Small intestine (tissue), 7 donors: ENCODE measurements at regions not wholly inside any gene's neighbourhood (a gene's known extent, or its start where the extent isn't known, plus 50 kb on each side); places are given as distances from the start of the nearest gene placed in this dataset.

Experiments used
- DNase-seq, 2 donors: peaks; one replicate each; pipeline versions ENCODE4 v3.0.0 to v3.0.0-alpha.2; 2013
- FAIRE-seq: peaks from 2 replicates; lab custom pipeline; 2012; peaks lifted over from hg19 to GRCh38; lab: Jason Lieb, UNC
- H3K27ac ChIP-seq, 3 donors: one replicate each; pipeline ENCODE4 v1.5.1; 2013; ENCODE audit warnings: low read length in 2 of 3, mild to moderate bottlenecking in 2 of 3, control low read depth in 1 of 3, inconsistent platforms in 1 of 3, low read depth in 1 of 3, moderate library complexity in 1 of 3
- H3K27me3 ChIP-seq, 3 donors: one replicate each; pipeline ENCODE4 v1.6.1; 2013; ENCODE audit warnings: low read length in 3 of 3, inconsistent platforms in 1 of 3; ENCODE audit not compliant: control insufficient read depth in 3 of 3, insufficient read depth in 3 of 3
- H3K36me3 ChIP-seq, 3 donors: one replicate each; pipeline ENCODE4 v1.6.1; 2013; ENCODE audit warnings: low read length in 3 of 3, inconsistent platforms in 1 of 3, low read depth in 1 of 3, mild to moderate bottlenecking in 1 of 3, moderate library complexity in 1 of 3; ENCODE audit not compliant: control insufficient read depth in 3 of 3, insufficient read depth in 2 of 3
- H3K4me1 ChIP-seq, 3 donors: one replicate each; pipeline ENCODE4 v1.6.1; 2013; ENCODE audit warnings: low read length in 2 of 3, inconsistent platforms in 1 of 3, low read depth in 1 of 3, mild to moderate bottlenecking in 1 of 3, moderate library complexity in 1 of 3; ENCODE audit not compliant: control insufficient read depth in 3 of 3, insufficient read depth in 2 of 3
- H3K4me3 ChIP-seq, 3 donors: one replicate each; pipeline ENCODE4 v1.5.1; 2013; ENCODE audit warnings: low read length in 3 of 3, control low read depth in 1 of 3, inconsistent platforms in 1 of 3, low read depth in 1 of 3, mild to moderate bottlenecking in 1 of 3, moderate library complexity in 1 of 3
- H3K9me3 ChIP-seq, 2 donors: one replicate each; pipeline ENCODE4 v1.6.1; 2013; ENCODE audit warnings: low read depth in 1 of 2, low read length in 1 of 2; ENCODE audit not compliant: control insufficient read depth in 2 of 2, insufficient read depth in 1 of 2
- WGBS, 3 donors: extraction: QIAGEN DNeasy Blood & Tissue Kit; methylation state at CpG; one replicate each; pipeline ENCODE4 v1.1.7; 2013; 5-methylcytosine and 5-hydroxymethylcytosine counted together
- donor health status: healthy with polysubstance abuse.
- donor health status: control.
- donor health status: control.
- donor health status: Bipolar disorder and iron deficiency.
- donor health status: healthy.

GRCh38 chr13:44756276-44756810 lies 180.2 kb upstream of the TSC22D1 start:
- no peak for FAIRE-seq
- H3K27ac ChIP-seq = peak overlapping the region; percentile 8 to 34 (median 19)
- peak; percentile 71 to 85 for DNase-seq

DNA sequence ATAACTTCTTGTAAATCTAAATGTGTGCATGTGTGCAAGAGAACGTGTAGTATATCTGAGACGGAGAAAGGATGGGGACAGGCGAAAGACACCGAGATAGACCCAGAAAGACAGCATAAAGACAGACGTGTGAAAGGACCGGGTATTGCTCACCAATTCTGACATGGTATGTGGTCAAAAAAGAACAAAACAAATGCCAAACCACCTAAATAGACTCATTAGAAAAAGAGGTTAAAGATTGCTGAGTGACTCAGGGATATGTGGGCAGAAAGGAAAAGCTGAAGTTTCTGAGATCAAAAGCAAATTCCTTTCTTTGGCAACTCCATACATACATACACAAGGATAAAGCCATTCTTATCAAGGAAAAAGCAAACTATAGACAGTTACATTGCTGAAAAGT lies 179.7 kb upstream of the TSC22D1 start:
- Histone ChIP-seq H3K36me3 (no peaks in the 10 kb centered on the region), H3K27me3 (no peaks in the 10 kb centered on the region), H3K27ac (peak overlapping the region; percentile 8 to 34 (median 19)), H3K4me3 (no peak overlapping the region), H3K4me1 (peaks cover 10 to 77% (median 11%) of the 10 kb centered on the region in 3 donors), H3K9me3 (no peaks in the 10 kb centered on the region)
- DNase-seq (no peak), FAIRE-seq (no peak)
- 64 to 80% (median 71%) methylated on average over 6 of the region's 6 CpGs for WGBS, 3 donors

More at GRCh38 chr13:44756276-44756810, 180.2 kb upstream of the TSC22D1 start:
- Histone ChIP-seq H3K27me3 (no peaks in the 10 kb centered on the region), H3K9me3 (no peaks in the 10 kb centered on the region), H3K36me3 (no peaks in the 10 kb centered on the region), H3K4me3 (no peak overlapping the region), H3K4me1 (peaks cover 10 to 73% (median 11%) of the 10 kb centered on the region in 3 donors)
- WGBS, 3 donors = 17 to 48% (median 37%) methylated on average over 4 of the region's 4 CpGs

DNA sequence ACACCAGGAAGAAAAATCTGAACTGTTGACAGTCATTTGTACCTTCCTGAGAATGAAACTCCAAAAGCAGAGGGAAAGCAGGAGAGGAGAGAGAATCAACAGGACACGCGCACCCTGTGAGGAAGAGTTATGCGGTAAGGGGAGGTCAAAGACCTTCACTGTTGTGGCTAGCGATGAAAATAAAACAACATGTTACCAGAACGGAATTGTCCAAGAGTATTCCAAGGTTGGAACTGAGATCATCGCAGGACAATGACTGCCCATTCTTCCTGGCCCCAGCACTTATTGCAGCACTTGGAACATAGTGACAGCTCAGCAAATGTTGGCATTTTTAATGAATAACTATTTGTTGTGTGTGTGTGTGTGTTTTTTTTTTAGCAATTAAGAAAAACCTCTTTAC lies 176.0 kb upstream of the TSC22D1 start:
- DNase-seq = peak in 1 of 2 donors; percentile 48
- H3K4me1 ChIP-seq = peaks cover 0 to 53% (median 2%) of the 10 kb centered on the region in 3 donors
- H3K36me3 ChIP-seq = no peaks in the 10 kb centered on the region
- H3K27me3 ChIP-seq = no peaks in the 10 kb centered on the region
- FAIRE-seq = no peak
- H3K27ac ChIP-seq = peak overlapping the region in 1 of 3 donors; percentile 13
- H3K4me3 ChIP-seq = no peak overlapping the region
- H3K9me3 ChIP-seq = peaks cover 0 to 8% of the 10 kb centered on the region in 2 donors
- 83 to 96% (median 87%) methylated on average over 6 of the region's 6 CpGs for WGBS, 3 donors

GRCh38 chr13:44750630-44751029 lies 174.5 kb upstream of the TSC22D1 start:
- DNase-seq = peak in 1 of 2 donors; percentile 73

GRCh38 chr13:44749906-44750305 lies 173.8 kb upstream of the TSC22D1 start:
- no peaks in the 10 kb centered on the region for H3K27me3 ChIP-seq
- no peaks in the 10 kb centered on the region for H3K36me3 ChIP-seq
- peaks cover 0 to 8% of the 10 kb centered on the region in 2 donors for H3K9me3 ChIP-seq
- FAIRE-seq (no peak), DNase-seq (no peak)
- no peak overlapping the region for H3K4me3 ChIP-seq
- WGBS, 3 donors = 45 to 49% (median 46%) methylated on average over 2 of the region's 2 CpGs
- H3K4me1 ChIP-seq = peaks cover 0 to 36% (median 0%) of the 10 kb centered on the region in 3 donors
- H3K27ac ChIP-seq = no peak overlapping the region

More at GRCh38 chr13:44750630-44751029, 174.5 kb upstream of the TSC22D1 start:
- Histone ChIP-seq H3K36me3 (no peaks in the 10 kb centered on the region), H3K4me3 (no peak overlapping the region), H3K27me3 (no peaks in the 10 kb centered on the region), H3K4me1 (peaks cover 0 to 44% (median 0%) of the 10 kb centered on the region in 3 donors), H3K9me3 (peaks cover 0 to 8% of the 10 kb centered on the region in 2 donors), H3K27ac (peak overlapping the region in 1 of 3 donors; percentile 30)
- FAIRE-seq = no peak
- 24 to 76% (median 27%) methylated on average over 1 of the region's 1 CpG for WGBS, 3 donors

- H3K4me3 ChIP-seq = no peak overlapping the region
- FAIRE-seq = no peak
- H3K9me3 ChIP-seq = peaks cover 0 to 18% of the 10 kb centered on the region in 2 donors
- H3K27me3 ChIP-seq = no peaks in the 10 kb centered on the region
- H3K36me3 ChIP-seq = no peaks in the 10 kb centered on the region
- H3K27ac ChIP-seq = no peak overlapping the region
- 44 to 72% (median 55%) methylated on average over 1 of the region's 1 CpG for WGBS, 3 donors
- H3K4me1 ChIP-seq = peaks cover 0 to 26% (median 0%) of the 10 kb centered on the region in 3 donors
- peak in 1 of 2 donors; percentile 61 for DNase-seq
Measured at GRCh38 chr13:44748439-44748838, 172.3 kb upstream of the TSC22D1 start.

DNA sequence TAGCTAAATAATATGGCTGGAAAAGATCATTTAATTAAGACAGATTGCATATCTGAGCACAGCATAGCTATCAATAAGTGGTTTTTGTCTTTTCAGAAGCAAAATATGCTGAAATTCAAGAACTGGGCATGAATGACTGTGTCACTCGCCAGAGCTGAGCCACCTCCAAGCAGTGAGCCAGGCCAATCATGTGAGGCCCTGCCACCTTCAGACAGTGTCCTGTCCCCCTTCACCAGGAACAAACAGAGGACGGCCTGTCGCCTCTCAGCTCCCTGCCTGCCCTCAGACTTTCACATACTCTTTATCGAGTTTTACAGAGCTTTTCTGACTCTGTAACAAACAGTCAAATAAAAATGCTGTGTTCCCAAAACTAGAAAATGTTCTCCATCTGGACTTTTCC lies 171.0 kb upstream of the TSC22D1 start:
- Histone ChIP-seq H3K4me1 (peaks cover 0 to 18% (median 0%) of the 10 kb centered on the region in 3 donors), H3K4me3 (no peak overlapping the region), H3K9me3 (peaks cover 0 to 23% of the 10 kb centered on the region in 2 donors), H3K36me3 (no peaks in the 10 kb centered on the region), H3K27ac (no peak overlapping the region), H3K27me3 (no peaks in the 10 kb centered on the region)
- FAIRE-seq (no peak), DNase-seq (no peak)
- 73 to 83% (median 80%) methylated on average over 4 of the region's 4 CpGs for WGBS, 3 donors

GRCh38 chr13:44746690-44747089 lies 170.6 kb upstream of the TSC22D1 start:
- WGBS, 3 donors = 84 to 87% (median 85%) methylated on average over 5 of the region's 5 CpGs

More at GRCh38 chr13:44746690-44747089, 170.6 kb upstream of the TSC22D1 start:
- Histone ChIP-seq H3K4me3 (no peak overlapping the region), H3K9me3 (peaks cover 0 to 23% of the 10 kb centered on the region in 2 donors), H3K36me3 (no peaks in the 10 kb centered on the region), H3K27me3 (no peaks in the 10 kb centered on the region), H3K4me1 (peaks cover 0 to 14% (median 0%) of the 10 kb centered on the region in 3 donors), H3K27ac (no peak overlapping the region)
- no peak for DNase-seq
- FAIRE-seq = no peak
